GM18951 (cell line): ENCODE measurements at regions not wholly inside any gene's neighbourhood (a gene's known extent, or its start where the extent isn't known, plus 50 kb on each side); places are given as distances from the start of the nearest gene placed in this dataset.

ENCODE experiments used
- POLR2A ChIP-seq: IDR thresholded peaks from 4 replicates; pipeline ENCODE4 v1.6.1; 2011; ENCODE audit warnings: mild to moderate bottlenecking; ENCODE audit not compliant: insufficient read length, insufficient read depth; ENCODE audit errors: extremely low read depth
- in situ Hi-C: fragments of 300-500 bp; cut with MboI; formaldehyde crosslinking; loops from one replicate; pipeline ENCODE4 v1.12.0; 2022; ENCODE audit warnings: low sequenced_read_pairs, mixed read lengths, inconsistent platforms; ENCODE audit not compliant: unreplicated experiment

- TF ChIP-seq POLR2A: no peak
- in situ Hi-C loops: loop anchor here (25.0 kb wide), 1 partner anchor 204 kb away; no protein-coding TSS in a partner anchor
These were observed 63.7 kb upstream of the PRR23C start for GRCh38 chr3:139108253-139108969.

GRCh38 chr3:139109271-139109670, 64.6 kb upstream of the PRR23C start:
- TF ChIP-seq POLR2A: no peak
- in situ Hi-C loops: loop anchor here (25.0 kb wide), 1 partner anchor 203 kb away; no protein-coding TSS in a partner anchor

GRCh38 chr3:139110072-139110830, 65.6 kb upstream of the PRR23C start:
- in situ Hi-C loops: loop anchor here (25.0 kb wide), 1 partner anchor 202 kb away; no protein-coding TSS in a partner anchor
- TF ChIP-seq POLR2A: no peak

GRCh38 chr3:139110929-139111328, 66.2 kb upstream of the PRR23C start:
- in situ Hi-C loops: loop anchor here (25.0 kb wide), 1 partner anchor 201 kb away; no protein-coding TSS in a partner anchor

GRCh38 chr3:139111392-139112229, 66.9 kb upstream of the PRR23C start:
- in situ Hi-C loops: loop anchor here (25.0 kb wide), 1 partner anchor 201 kb away; no protein-coding TSS in a partner anchor

GRCh38 chr3:139112230-139112558, 67.5 kb upstream of the PRR23C start:
- in situ Hi-C loops: loop anchor here (25.0 kb wide), 1 partner anchor 200 kb away; no protein-coding TSS in a partner anchor
- no peak for TF ChIP-seq POLR2A

More at GRCh38 chr3:139111392-139112229, 66.9 kb upstream of the PRR23C start:
- no peak for TF ChIP-seq POLR2A

GRCh38 chr3:139113231-139113992, 68.7 kb upstream of the PRR23C start:
- no peak for TF ChIP-seq POLR2A
- in situ Hi-C loops: loop anchor here (25.0 kb wide), 1 partner anchor 199 kb away; no protein-coding TSS in a partner anchor

- in situ Hi-C loops: loop anchor here (25.0 kb wide), 1 partner anchor 198 kb away; no protein-coding TSS in a partner anchor
- TF ChIP-seq POLR2A: no peak
These were observed 69.3 kb upstream of the PRR23C start for GRCh38 chr3:139113993-139114375.

GRCh38 chr3:139116631-139117030, 71.9 kb upstream of the PRR23C start:
- in situ Hi-C loops: loop anchor here (25.0 kb wide), 1 partner anchor 196 kb away; no protein-coding TSS in a partner anchor

- in situ Hi-C loops: loop anchor here (25.0 kb wide), 1 partner anchor 195 kb away; no protein-coding TSS in a partner anchor
- no peak for TF ChIP-seq POLR2A
These were observed 72.5 kb upstream of the PRR23C start for GRCh38 chr3:139117136-139117675.

GRCh38 chr3:139117883-139118760, 73.4 kb upstream of the PRR23C start:
- no peak for TF ChIP-seq POLR2A
- in situ Hi-C loops: loop anchor here (25.0 kb wide), 1 partner anchor 194 kb away; no protein-coding TSS in a partner anchor

GRCh38 chr3:139118835-139119234, 74.1 kb upstream of the PRR23C start:
- in situ Hi-C loops: loop anchor here (25.0 kb wide), 1 partner anchor 193 kb away; no protein-coding TSS in a partner anchor
- TF ChIP-seq POLR2A: no peak
